ENCODE measurements at regions not wholly inside any gene's neighbourhood (a gene's known extent, or its start where the extent isn't known, plus 50 kb on each side); places are given as distances from the start of the nearest gene placed in this dataset.

DNA sequence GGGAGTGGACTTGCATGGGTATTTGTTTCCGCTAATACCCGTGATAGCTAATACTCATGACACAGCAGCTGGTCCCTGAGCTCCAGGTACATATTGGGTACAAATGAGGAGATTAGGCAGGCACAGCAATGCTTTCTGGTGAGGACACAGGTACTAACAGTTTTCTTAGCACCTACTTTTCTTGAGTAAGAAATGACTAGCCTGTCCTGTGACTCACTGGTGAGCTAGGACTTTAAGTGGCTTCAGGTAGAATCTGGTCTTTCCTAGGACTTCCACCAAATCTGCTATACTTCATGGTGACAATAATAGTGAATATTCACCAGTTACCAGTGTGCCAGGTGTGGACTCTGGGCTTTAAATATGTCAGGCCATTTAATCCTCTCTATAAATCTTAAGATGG lies 407.4 kb upstream of the NR3C2 start:
- FAIRE-seq, result no peak
- 96% methylated on average over 2 of the region's 2 CpGs for whole genome bisulfite sequencing (ENCODE audit: low lambda C conversion rate)
- in situ Hi-C loops (cut with HindIII; ENCODE audit: extremely low pct_ligation_motif_present, low pct_unique_long_range_greater_than_20kb), result no loop called here
- ATAC-seq, result no peak
- H3K27me3 ChIP-seq (ENCODE audit: control insufficient read depth in 1 of 2, insufficient read depth in 2 of 2, low read length in 2 of 2), result no peaks in the 10 kb centered on the region
- no peaks in the 10 kb centered on the region for H3K36me3 ChIP-seq (replicated peaks in 1 of 2; ENCODE audit: control insufficient read depth in 1 of 2, insufficient read depth in 2 of 2, low read length in 2 of 2)
- CTCF ChIA-PET (ENCODE audit: low intra/inter-chr PET ratio, low total read pairs), result no interaction called here
- intact Hi-C loops (cut with micrococcal nuclease; ENCODE audit: unreplicated experiment), result no loop called here
- no peak overlapping the region for H3K4me3 ChIP-seq (replicated peaks in 1 of 3; ENCODE audit: insufficient read depth in 1 of 3, low read depth in 2 of 3, low read length in 3 of 3)
- H3K4me1 ChIP-seq (ENCODE audit: insufficient read depth, low read length), result peaks cover 7% of the 10 kb centered on the region
- POLR2A ChIA-PET, result no interaction called here
- TF ChIP-seq ZNF572 (CRISPR knock-in tag; IDR thresholded peaks at IDR 0.05) (no peak), EP300 (IDR thresholded peaks at IDR 0.05; ENCODE audit: low read depth in 2 of 2, low read length in 2 of 2) (no peak), EP300 (CRISPR knock-in tag; IDR thresholded peaks at IDR 0.05; ENCODE audit: borderline replicate concordance) (no peak), PRMT3 (CRISPR knock-in tag; IDR thresholded peaks at IDR 0.05; ENCODE audit: borderline replicate concordance, low read depth) (no peak), STAT5B (CRISPR knock-in tag; IDR thresholded peaks at IDR 0.05) (no peak), ZNF460 (CRISPR knock-in tag; IDR thresholded peaks at IDR 0.05; ENCODE audit: borderline replicate concordance) (no peak)
- TF ChIP-seq, protein P1, sequence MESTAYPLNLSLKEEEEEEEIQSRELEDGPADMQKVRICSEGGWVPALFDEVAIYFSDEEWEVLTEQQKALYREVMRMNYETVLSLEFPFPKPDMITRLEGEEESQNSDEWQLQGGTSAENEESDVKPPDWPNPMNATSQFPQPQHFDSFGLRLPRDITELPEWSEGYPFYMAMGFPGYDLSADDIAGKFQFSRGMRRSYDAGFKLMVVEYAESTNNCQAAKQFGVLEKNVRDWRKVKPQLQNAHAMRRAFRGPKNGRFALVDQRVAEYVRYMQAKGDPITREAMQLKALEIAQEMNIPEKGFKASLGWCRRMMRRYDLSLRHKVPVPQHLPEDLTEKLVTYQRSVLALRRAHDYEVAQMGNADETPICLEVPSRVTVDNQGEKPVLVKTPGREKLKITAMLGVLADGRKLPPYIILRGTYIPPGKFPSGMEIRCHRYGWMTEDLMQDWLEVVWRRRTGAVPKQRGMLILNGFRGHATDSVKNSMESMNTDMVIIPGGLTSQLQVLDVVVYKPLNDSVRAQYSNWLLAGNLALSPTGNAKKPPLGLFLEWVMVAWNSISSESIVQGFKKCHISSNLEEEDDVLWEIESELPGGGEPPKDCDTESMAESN (CRISPR knock-in tag; conservative IDR thresholded peaks at IDR 0.05), result no peak
- TF ChIP-seq, protein P2, sequence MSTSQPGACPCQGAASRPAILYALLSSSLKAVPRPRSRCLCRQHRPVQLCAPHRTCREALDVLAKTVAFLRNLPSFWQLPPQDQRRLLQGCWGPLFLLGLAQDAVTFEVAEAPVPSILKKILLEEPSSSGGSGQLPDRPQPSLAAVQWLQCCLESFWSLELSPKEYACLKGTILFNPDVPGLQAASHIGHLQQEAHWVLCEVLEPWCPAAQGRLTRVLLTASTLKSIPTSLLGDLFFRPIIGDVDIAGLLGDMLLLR (CRISPR knock-in tag; IDR thresholded peaks at IDR 0.05), result no peak
- no peaks in the 10 kb centered on the region for H3K79me2 ChIP-seq (ENCODE audit: insufficient read depth, low read length)
- H3K9me3 ChIP-seq (ENCODE audit: low read length), result peaks cover 28% of the 10 kb centered on the region
- no peak overlapping the region for H3K27ac ChIP-seq (ENCODE audit: extremely low read length, insufficient read depth, low read length)
- H3K9ac ChIP-seq (ENCODE audit: insufficient read depth, low read depth, low read length), result no peak overlapping the region
- no peaks in the 10 kb centered on the region for H4K20me1 ChIP-seq (ENCODE audit: insufficient read depth, low read length)
- H2AFZ ChIP-seq (ENCODE audit: low read length), result no peak overlapping the region
- no peak overlapping the region for H3K4me2 ChIP-seq (ENCODE audit: low read depth, low read length)
- no TSS peak for BruUV-seq (replicated peaks)
- no peak for DNase-seq (ENCODE audit: low spot score)

Measured in HepG2 (cell line).